ENCODE measurements at regions not wholly inside any gene's neighbourhood (a gene's known extent, or its start where the extent isn't known, plus 50 kb on each side); places are given as distances from the start of the nearest gene placed in this dataset.

- no peak for TF ChIP-seq CTCF (IDR thresholded peaks at IDR 0.05; ENCODE audit: control insufficient read depth, insufficient read depth, low read depth, low read length, missing control alignments)
- H3K4me3 ChIP-seq (ENCODE audit: control insufficient read depth, low read depth, low read length), result no peak overlapping the region
- no peak for DNase-seq (ENCODE audit: low read depth)
Measured at GRCh38 chr5:38157024-38157423, 101.3 kb upstream of the EGFLAM start.

- TF ChIP-seq CTCF (IDR thresholded peaks at IDR 0.05; ENCODE audit: control insufficient read depth, insufficient read depth, low read depth, low read length, missing control alignments), result no peak
- no peak for DNase-seq (ENCODE audit: low read depth)
- H3K4me3 ChIP-seq (ENCODE audit: control insufficient read depth, low read depth, low read length), result no peak overlapping the region
Measured at GRCh38 chr5:38154615-38155204, 103.6 kb upstream of the EGFLAM start.

DNA sequence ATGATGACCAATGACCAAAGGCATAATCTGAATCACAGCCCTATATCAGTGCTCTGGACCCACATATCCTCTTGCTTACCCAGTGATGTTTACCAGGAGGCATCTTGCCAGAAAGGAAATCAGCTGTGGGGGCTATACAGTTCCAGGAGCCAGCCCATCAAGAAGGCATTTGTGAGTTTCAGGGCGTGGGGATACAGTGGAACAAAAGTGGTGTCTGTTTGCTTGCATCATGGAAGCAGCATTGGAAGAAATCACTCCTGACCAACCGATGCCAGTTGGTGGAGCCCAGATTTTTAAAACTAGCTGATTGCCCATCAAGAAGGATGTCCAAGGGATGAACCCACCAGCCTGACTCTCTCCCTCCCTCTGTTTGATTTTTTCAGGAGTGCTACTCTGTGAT is 106.5 kb upstream of the EGFLAM start:
- DNase-seq (ENCODE audit: low read depth), result no peak
- TF ChIP-seq CTCF (IDR thresholded peaks at IDR 0.05; ENCODE audit: control insufficient read depth, insufficient read depth, low read depth, low read length, missing control alignments), result no peak
- no peak overlapping the region for H3K4me3 ChIP-seq (ENCODE audit: control insufficient read depth, low read depth, low read length)

- no peak overlapping the region for H3K4me3 ChIP-seq (ENCODE audit: control insufficient read depth, low read depth, low read length)
- DNase-seq (ENCODE audit: low read depth), result no peak
- TF ChIP-seq CTCF (IDR thresholded peaks at IDR 0.05; ENCODE audit: control insufficient read depth, insufficient read depth, low read depth, low read length, missing control alignments), result no peak
Measured at GRCh38 chr5:38149815-38150195, 108.6 kb upstream of the EGFLAM start.

DNA sequence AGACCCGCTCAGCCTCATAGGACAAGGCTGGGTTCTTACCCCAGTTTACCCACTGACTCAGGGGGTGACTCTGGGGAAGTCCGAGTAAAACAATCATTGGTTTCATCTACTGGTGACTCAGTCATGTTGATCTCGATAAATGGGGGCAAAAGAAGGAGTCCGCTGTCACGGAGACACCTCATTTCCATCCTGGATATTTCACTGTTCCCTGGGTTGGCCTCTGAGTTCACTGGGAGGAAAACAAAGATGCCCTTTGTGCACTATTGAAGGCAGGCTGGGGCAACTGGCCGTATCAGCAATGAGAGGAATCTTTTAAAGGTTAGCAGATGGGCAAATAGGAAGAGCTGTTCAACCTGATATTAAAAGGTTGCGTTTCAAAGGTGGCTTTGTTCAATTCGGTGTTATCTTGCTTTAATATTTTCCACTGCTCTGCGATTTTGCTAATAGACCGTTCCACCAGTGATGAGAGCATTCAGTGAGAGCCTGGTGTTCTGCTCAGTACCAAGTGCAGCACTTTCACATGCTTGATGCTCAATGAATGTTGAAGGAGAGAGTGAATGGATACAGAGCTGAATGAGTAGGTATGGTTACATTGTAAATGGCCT is 110.2 kb upstream of the EGFLAM start:
- DNase-seq (ENCODE audit: low read depth), result no peak
- H3K4me3 ChIP-seq (ENCODE audit: control insufficient read depth, low read depth, low read length), result no peak overlapping the region
- TF ChIP-seq CTCF (IDR thresholded peaks at IDR 0.05; ENCODE audit: control insufficient read depth, insufficient read depth, low read depth, low read length, missing control alignments), result no peak

- no peak overlapping the region for H3K4me3 ChIP-seq (ENCODE audit: control insufficient read depth, low read depth, low read length)
- no peak for TF ChIP-seq CTCF (IDR thresholded peaks at IDR 0.05; ENCODE audit: control insufficient read depth, insufficient read depth, low read depth, low read length, missing control alignments)
- no peak for DNase-seq (ENCODE audit: low read depth)
Measured at GRCh38 chr5:38143384-38143783, 115.0 kb upstream of the EGFLAM start.
